ENCODE measurements at regions not wholly inside any gene's neighbourhood (a gene's known extent, or its start where the extent isn't known, plus 50 kb on each side); places are given as distances from the start of the nearest gene placed in this dataset.

GRCh38 chr2:15700131-15700530 lies 108.5 kb downstream of the DDX1 start:
- peaks cover 6% of the 10 kb centered on the region for H3K27me3 Mint-ChIP-seq
- Histone ChIP-seq H3K9me3 (ENCODE audit: control insufficient read depth in 1 of 2, insufficient read depth in 1 of 2, low read length in 2 of 2) (no peaks in the 10 kb centered on the region), H3K4me3 (ENCODE audit: low read length) (no peak overlapping the region), H3K36me3 (ENCODE audit: insufficient read depth, low read length) (no peaks in the 10 kb centered on the region), H3K4me1 (ENCODE audit: insufficient read depth, low read length) (no peaks in the 10 kb centered on the region), H3K27me3 (ENCODE audit: control insufficient read depth in 1 of 2, insufficient read depth in 2 of 2, low read length in 2 of 2) (no peaks in the 10 kb centered on the region), H3K27ac (ENCODE audit: low read depth in 1 of 2, low read length in 2 of 2) (no peak overlapping the region)
- intact Hi-C loops (cut with DNase I, micrococcal nuclease): no loop called here
- ChIA-PET POLR2A (no interaction called here), CTCF (no interaction called here)
- ATAC-seq (ENCODE audit: poor library complexity) (no peak), DNase-seq (no peak)
- no peak overlapping the region for H3K27ac Mint-ChIP-seq
- no peaks in the 10 kb centered on the region for H3K36me3 Mint-ChIP-seq (ENCODE audit: low read depth)
- no peaks in the 10 kb centered on the region for H3K9me3 Mint-ChIP-seq
- H3K4me1 Mint-ChIP-seq (ENCODE audit: low read depth): no peaks in the 10 kb centered on the region
- no peak overlapping the region for H3K4me3 Mint-ChIP-seq
- no peak for TF ChIP-seq CTCF (IDR thresholded peaks at IDR 0.05)

GRCh38 chr2:15700599-15701340 lies 109.1 kb downstream of the DDX1 start:
- DNase-seq (no peak), ATAC-seq (ENCODE audit: poor library complexity) (no peak)
- Histone ChIP-seq H3K9me3 (ENCODE audit: control insufficient read depth in 1 of 2, insufficient read depth in 1 of 2, low read length in 2 of 2) (no peaks in the 10 kb centered on the region), H3K27me3 (ENCODE audit: control insufficient read depth in 1 of 2, insufficient read depth in 2 of 2, low read length in 2 of 2) (no peaks in the 10 kb centered on the region), H3K27ac (ENCODE audit: low read depth in 1 of 2, low read length in 2 of 2) (no peak overlapping the region), H3K36me3 (ENCODE audit: insufficient read depth, low read length) (no peaks in the 10 kb centered on the region), H3K4me1 (ENCODE audit: insufficient read depth, low read length) (no peaks in the 10 kb centered on the region), H3K4me3 (ENCODE audit: low read length) (no peak overlapping the region)
- Mint-ChIP-seq H3K36me3 (ENCODE audit: low read depth) (no peaks in the 10 kb centered on the region), H3K4me1 (ENCODE audit: low read depth) (no peaks in the 10 kb centered on the region), H3K9me3 (no peaks in the 10 kb centered on the region), H3K27me3 (peaks cover 6% of the 10 kb centered on the region), H3K4me3 (no peak overlapping the region), H3K27ac (no peak overlapping the region)
- intact Hi-C loops (cut with DNase I, micrococcal nuclease): no loop called here
- ChIA-PET POLR2A (no interaction called here), CTCF (no interaction called here)
- TF ChIP-seq CTCF (IDR thresholded peaks at IDR 0.05): no peak

- no peaks in the 10 kb centered on the region for H3K36me3 Mint-ChIP-seq (ENCODE audit: low read depth)
- ChIA-PET CTCF (no interaction called here), POLR2A (no interaction called here)
These were observed 109.8 kb downstream of the DDX1 start for GRCh38 chr2:15701341-15701907.

More at GRCh38 chr2:15701341-15701907, 109.8 kb downstream of the DDX1 start:
- no peak overlapping the region for H3K27ac ChIP-seq (ENCODE audit: low read depth in 1 of 2, low read length in 2 of 2)
- Mint-ChIP-seq H3K9me3 (no peaks in the 10 kb centered on the region), H3K4me3 (no peak overlapping the region), H3K27me3 (peaks cover 6% of the 10 kb centered on the region), H3K4me1 (ENCODE audit: low read depth) (no peaks in the 10 kb centered on the region), H3K27ac (no peak overlapping the region)
- DNase-seq (no peak), ATAC-seq (ENCODE audit: poor library complexity) (no peak)
- no peak overlapping the region for H3K4me3 ChIP-seq (ENCODE audit: low read length)
- H3K27me3 ChIP-seq (ENCODE audit: control insufficient read depth in 1 of 2, insufficient read depth in 2 of 2, low read length in 2 of 2): no peaks in the 10 kb centered on the region
- TF ChIP-seq CTCF (IDR thresholded peaks at IDR 0.05): no peak
- H3K4me1 ChIP-seq (ENCODE audit: insufficient read depth, low read length): no peaks in the 10 kb centered on the region
- intact Hi-C loops (cut with DNase I, micrococcal nuclease): no loop called here
- no peaks in the 10 kb centered on the region for H3K9me3 ChIP-seq (ENCODE audit: control insufficient read depth in 1 of 2, insufficient read depth in 1 of 2, low read length in 2 of 2)
- no peaks in the 10 kb centered on the region for H3K36me3 ChIP-seq (ENCODE audit: insufficient read depth, low read length)
